ENCODE measurements at regions not wholly inside any gene's neighbourhood (a gene's known extent, or its start where the extent isn't known, plus 50 kb on each side); places are given as distances from the start of the nearest gene placed in this dataset.

- no peak overlapping the region for H2AFZ ChIP-seq (ENCODE audit: low read length)
- DNase-seq, result no peak
- H3K36me3 ChIP-seq (replicated peaks; ENCODE audit: insufficient read depth, low read length), result no peaks in the 10 kb centered on the region
- H3F3A ChIP-seq (ENCODE audit: insufficient read depth, low read length), result no peaks in the 10 kb centered on the region
- H3K4me1 ChIP-seq (ENCODE audit: low read length), result no peaks in the 10 kb centered on the region
- TF ChIP-seq CTCF (IDR thresholded peaks at IDR 0.05; ENCODE audit: low read length) (no peak), EZH2phosphoT487 (IDR thresholded peaks at IDR 0.05; ENCODE audit: low read length) (no peak), EZH2 (optimal IDR thresholded peaks at IDR 0.05; ENCODE audit: low read depth, low read length) (no peak)
- H3K9me3 ChIP-seq (replicated peaks; ENCODE audit: insufficient read depth, low read length), result no peaks in the 10 kb centered on the region
- H3K27me3 ChIP-seq (replicated peaks; ENCODE audit: insufficient read depth, low read length), result no peaks in the 10 kb centered on the region
- no peak overlapping the region for H3K4me2 ChIP-seq (ENCODE audit: low read depth, low read length)
- H4K20me1 ChIP-seq (ENCODE audit: insufficient read depth, low read length), result no peaks in the 10 kb centered on the region
- H3K4me3 ChIP-seq (ENCODE audit: low read length), result no peak overlapping the region
- no peaks in the 10 kb centered on the region for H3K9me2 ChIP-seq (replicated peaks; ENCODE audit: insufficient read depth, low read length)
- no peak overlapping the region for H3K9ac ChIP-seq (ENCODE audit: low read length)
- H3K79me2 ChIP-seq (ENCODE audit: low read length), result no peaks in the 10 kb centered on the region
- H3K27ac ChIP-seq (ENCODE audit: low read length), result no peak overlapping the region
These were observed 776.3 kb downstream of the BCL11A start for GRCh38 chr2:59777120-59777519.

- TF ChIP-seq CTCF (IDR thresholded peaks at IDR 0.05; ENCODE audit: low read length) (no peak), EZH2phosphoT487 (IDR thresholded peaks at IDR 0.05; ENCODE audit: low read length) (no peak), EZH2 (optimal IDR thresholded peaks at IDR 0.05; ENCODE audit: low read depth, low read length) (no peak)
- H3K4me1 ChIP-seq (ENCODE audit: low read length), result no peaks in the 10 kb centered on the region
- H3K4me3 ChIP-seq (ENCODE audit: low read length), result no peak overlapping the region
- H3K27ac ChIP-seq (ENCODE audit: low read length), result no peak overlapping the region
- no peak overlapping the region for H3K4me2 ChIP-seq (ENCODE audit: low read depth, low read length)
- H4K20me1 ChIP-seq (ENCODE audit: insufficient read depth, low read length), result no peaks in the 10 kb centered on the region
- no peaks in the 10 kb centered on the region for H3K27me3 ChIP-seq (replicated peaks; ENCODE audit: insufficient read depth, low read length)
- H3K9ac ChIP-seq (ENCODE audit: low read length), result no peak overlapping the region
- H2AFZ ChIP-seq (ENCODE audit: low read length), result no peak overlapping the region
- H3K79me2 ChIP-seq (ENCODE audit: low read length), result no peaks in the 10 kb centered on the region
- DNase-seq, result no peak
- no peaks in the 10 kb centered on the region for H3K9me2 ChIP-seq (replicated peaks; ENCODE audit: insufficient read depth, low read length)
- no peaks in the 10 kb centered on the region for H3F3A ChIP-seq (ENCODE audit: insufficient read depth, low read length)
- no peaks in the 10 kb centered on the region for H3K9me3 ChIP-seq (replicated peaks; ENCODE audit: insufficient read depth, low read length)
- H3K36me3 ChIP-seq (replicated peaks; ENCODE audit: insufficient read depth, low read length), result no peaks in the 10 kb centered on the region
These were observed 776.8 kb downstream of the BCL11A start for GRCh38 chr2:59776726-59777008.

DNA sequence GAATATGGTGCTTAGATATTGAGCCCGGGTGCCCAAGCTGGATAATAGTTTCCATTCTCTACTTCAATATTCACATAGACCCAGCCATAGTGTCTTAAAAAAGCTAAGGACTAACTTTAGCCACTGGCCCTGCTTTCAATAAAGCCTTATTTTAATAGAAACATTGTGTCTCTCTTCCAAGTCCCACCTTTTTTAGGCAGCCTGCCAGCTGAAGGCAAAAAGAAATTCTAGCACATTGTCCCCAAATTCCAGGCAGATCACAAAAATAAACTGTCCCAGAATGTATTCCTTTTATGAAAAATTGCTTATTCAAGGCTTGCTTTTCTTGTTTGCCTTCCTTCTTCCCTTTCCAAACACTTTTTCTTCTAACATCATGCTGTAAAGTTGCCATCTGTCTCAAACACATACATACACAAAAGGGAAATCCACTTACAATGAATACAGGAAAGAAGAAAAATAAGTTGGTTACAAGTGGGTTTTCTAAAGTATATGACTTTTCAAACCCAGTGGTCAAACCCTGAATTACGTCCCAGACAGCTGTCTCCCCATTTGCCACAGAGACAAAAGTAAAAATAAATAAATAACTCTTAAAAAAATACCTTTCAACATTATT is 778.5 kb downstream of the BCL11A start:
- DNase-seq, result no peak
- Histone ChIP-seq H3K4me2 (ENCODE audit: low read depth, low read length) (no peak overlapping the region), H2AFZ (ENCODE audit: low read length) (no peak overlapping the region), H4K20me1 (ENCODE audit: insufficient read depth, low read length) (no peaks in the 10 kb centered on the region), H3K27me3 (replicated peaks; ENCODE audit: insufficient read depth, low read length) (no peaks in the 10 kb centered on the region), H3K9me3 (replicated peaks; ENCODE audit: insufficient read depth, low read length) (no peaks in the 10 kb centered on the region), H3K36me3 (replicated peaks; ENCODE audit: insufficient read depth, low read length) (no peaks in the 10 kb centered on the region), H3K27ac (ENCODE audit: low read length) (no peak overlapping the region), H3K79me2 (ENCODE audit: low read length) (no peaks in the 10 kb centered on the region), H3K4me1 (ENCODE audit: low read length) (no peaks in the 10 kb centered on the region), H3F3A (ENCODE audit: insufficient read depth, low read length) (no peaks in the 10 kb centered on the region), H3K9me2 (replicated peaks; ENCODE audit: insufficient read depth, low read length) (no peaks in the 10 kb centered on the region), H3K4me3 (ENCODE audit: low read length) (no peak overlapping the region), H3K9ac (ENCODE audit: low read length) (no peak overlapping the region)
- no peak for TF ChIP-seq CTCF (IDR thresholded peaks at IDR 0.05; ENCODE audit: low read length)
- no peak for TF ChIP-seq EZH2 (optimal IDR thresholded peaks at IDR 0.05; ENCODE audit: low read depth, low read length)
- TF ChIP-seq EZH2phosphoT487 (IDR thresholded peaks at IDR 0.05; ENCODE audit: low read length), result no peak

Data from MM.1S (cell line).